Right cardiac atrium (tissue), 5 donors: ENCODE measurements at regions not wholly inside any gene's neighbourhood (a gene's known extent, or its start where the extent isn't known, plus 50 kb on each side); places are given as distances from the start of the nearest gene placed in this dataset.
A peak's percentile ranks its signal among the peaks of the same experiment; 100 is the strongest.
"Not testable (repeated sequence)": the region's sequence is repeated elsewhere in the genome, so short reads cannot be mapped to it uniquely, and the experiment has no call there.

ENCODE experiments used
- ATAC-seq, 2 donors: fragments of 200-7000 bp; cut with Tn5 transposase; one replicate each; pipeline versions ENCODE4 v1.8.0 to v1.9.1; 2020; ENCODE audit warnings: moderate library complexity in 2 of 2, mild to moderate bottlenecking in 1 of 2
- DNase-seq, 3 donors: peaks; one replicate each; pipeline ENCODE4 v3.0.0-alpha.2; 2020
- H3K27ac ChIP-seq: one replicate; pipeline ENCODE4 v1.5.1; 2013; ENCODE audit warnings: mild to moderate bottlenecking, low read length, control low read depth, moderate library complexity
- H3K27me3 ChIP-seq: one replicate; pipeline ENCODE4 v1.6.1; 2013; ENCODE audit not compliant: control insufficient read depth, insufficient read depth
- H3K4me1 ChIP-seq: one replicate; pipeline ENCODE4 v1.6.1; 2013; ENCODE audit warnings: low read length; ENCODE audit not compliant: control insufficient read depth, insufficient read depth
- H3K4me3 ChIP-seq: one replicate; pipeline ENCODE4 v1.5.1; 2013; ENCODE audit warnings: low read length, control low read depth
- H3K9me3 ChIP-seq: one replicate; pipeline ENCODE4 v1.6.1; 2013; ENCODE audit warnings: low read length; ENCODE audit not compliant: control insufficient read depth
- WGBS: extraction: QIAGEN DNeasy Blood & Tissue Kit; methylation state at CpG from one replicate; pipeline ENCODE4 v1.1.7; 2013; 5-methylcytosine and 5-hydroxymethylcytosine counted together
- intact Hi-C, 4 donors: fragments of 100-400 bp; cut with DNase I; formaldehyde crosslinking; loops; one replicate each; pipeline versions ENCODE4 v1.11.0 to v1.14.0; 2022 to 2023
- donor health status: healthy with polysubstance abuse.
- donor health status: DM: no; HTN: yes; CAD: no.
- donor health status: DM: no; HTN: no; CAD: no.
- donor health status: DM: no; HTN: yes; CAD: no; lungs with severe emphysema.
- donor health status: DM: yes; HTN: yes; CAD: no.

DNA sequence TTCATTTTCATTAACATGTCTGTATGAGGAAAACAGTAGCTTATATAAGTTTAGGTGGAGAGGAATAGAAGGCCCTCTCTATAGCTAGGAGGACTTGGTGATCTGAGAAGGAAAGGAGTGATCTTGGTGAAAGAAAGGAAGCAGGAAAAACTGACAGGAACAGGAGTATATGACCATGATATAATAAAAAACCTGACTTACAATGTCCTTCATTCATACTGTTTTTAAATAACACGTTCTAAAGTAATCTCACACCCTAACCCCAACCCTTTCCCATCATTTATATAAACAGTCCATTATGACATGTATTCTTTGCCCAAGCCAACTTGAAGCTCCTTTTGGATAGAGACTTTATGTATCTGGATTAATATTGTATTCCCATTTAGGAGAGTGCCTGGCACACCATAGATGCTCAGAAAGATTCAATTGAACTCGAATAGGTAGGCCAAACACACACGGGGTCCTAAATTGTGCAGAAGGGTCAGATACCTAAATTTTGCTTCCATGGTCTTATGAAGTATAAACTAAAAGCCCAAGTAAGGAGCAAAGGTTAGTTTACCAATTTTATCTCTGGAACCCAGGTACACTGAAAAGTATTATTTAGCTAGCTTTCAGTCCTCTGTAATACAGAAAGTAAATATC, 75.9 kb downstream of the OR2B2 start:
- H3K4me1 ChIP-seq, result no peaks in the 10 kb centered on the region
- intact Hi-C loops, result loop anchor here in 1 of 4 donors (10.0 kb wide), 1 partner anchor 59 kb away; a partner anchor contains a TSS
- ATAC-seq, result no peak
- H3K27ac ChIP-seq, result peak overlapping the region; percentile 99
- DNase-seq, result no peak
- no peaks in the 10 kb centered on the region for H3K9me3 ChIP-seq
- H3K4me3 ChIP-seq, result peak overlapping the region; percentile 56
- WGBS, result 27% methylated on average over 3 of the region's 3 CpGs
- H3K27me3 ChIP-seq, result no peaks in the 10 kb centered on the region

GRCh38 chr6:27834879-27835549, 77.2 kb downstream of the OR2B2 start:
- H3K4me1 ChIP-seq, result peaks cover 3% of the 10 kb centered on the region
- intact Hi-C loops, result loop anchor here in 1 of 4 donors (10.0 kb wide), 1 partner anchor 60 kb away; a partner anchor contains a TSS

GRCh38 chr6:27834384-27834783, 77.8 kb downstream of the OR2B2 start:
- Histone ChIP-seq H3K27me3 (no peaks in the 10 kb centered on the region), H3K9me3 (no peaks in the 10 kb centered on the region), H3K27ac (no peak overlapping the region), H3K4me3 (no peak overlapping the region), H3K4me1 (peaks cover 3% of the 10 kb centered on the region)
- ATAC-seq (no peak), DNase-seq (no peak)
- WGBS, result 92% methylated on average over 1 of the region's 1 CpG
- intact Hi-C loops, result loop anchor here in 1 of 4 donors (10.0 kb wide), 1 partner anchor 60 kb away; a partner anchor contains a TSS

More at GRCh38 chr6:27834879-27835549, 77.2 kb downstream of the OR2B2 start:
- H3K27ac ChIP-seq, result no peak overlapping the region
- no peak for ATAC-seq
- no peaks in the 10 kb centered on the region for H3K27me3 ChIP-seq
- WGBS, result 78% methylated on average over 4 of the region's 4 CpGs
- no peak for DNase-seq
- H3K9me3 ChIP-seq, result no peaks in the 10 kb centered on the region
- no peak overlapping the region for H3K4me3 ChIP-seq

DNA sequence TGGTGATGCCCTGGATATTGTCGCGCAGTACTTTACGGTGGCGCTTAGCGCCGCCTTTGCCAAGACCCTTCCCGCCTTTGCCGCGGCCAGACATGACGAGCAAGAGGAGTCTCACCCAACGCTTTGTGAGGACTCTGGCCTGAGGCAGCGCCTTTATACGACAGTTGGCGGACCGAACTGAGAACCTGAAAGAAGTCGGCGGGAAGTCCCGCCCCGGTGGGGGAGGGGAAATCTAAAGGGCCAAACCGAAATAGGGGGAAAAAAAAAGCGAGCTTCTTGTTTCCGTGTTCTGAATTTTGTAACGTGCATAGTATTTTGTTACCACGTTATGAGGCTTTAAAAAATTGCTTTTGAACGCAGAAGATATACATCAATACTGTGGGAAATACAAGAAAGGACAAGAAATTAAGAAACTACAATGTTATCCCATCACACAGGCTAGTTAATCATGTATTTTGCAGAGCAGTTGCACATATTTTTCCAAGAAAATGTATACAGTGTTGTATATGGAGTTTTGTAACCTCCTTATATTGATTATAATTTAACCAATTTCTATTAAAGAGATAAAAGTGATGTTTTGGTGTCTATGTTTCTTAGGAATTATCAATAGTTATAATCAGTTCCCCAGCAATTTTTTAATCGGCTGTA, 80.6 kb downstream of the OR2B2 start:
- DNase-seq, result peak; percentile 75 to 81 (median 79)
- intact Hi-C loops, result loop anchor here in 1 of 4 donors (10.0 kb wide), 1 partner anchor 63 kb away; a partner anchor contains a TSS
- H3K27ac ChIP-seq, result not testable (repeated sequence)

GRCh38 chr6:27830600-27831433, 81.4 kb downstream of the OR2B2 start:
- 15% methylated on average over 33 of the region's 52 CpGs for WGBS
- peak overlapping the region; percentile 39 for H3K4me3 ChIP-seq
- peak; percentile 57 to 87 for ATAC-seq
- peak overlapping the region; percentile 25 for H3K27ac ChIP-seq
- intact Hi-C loops, result loop anchor here in 1 of 4 donors (10.0 kb wide), 1 partner anchor 64 kb away; a partner anchor contains a TSS
- H3K27me3 ChIP-seq, H3K9me3 ChIP-seq, H3K4me1 ChIP-seq: not testable (repeated sequence)
- peak in 1 of 3 donors; percentile 47 for DNase-seq

More for the DNA sequence above, 80.6 kb downstream of the OR2B2 start:
- 5% methylated on average over 20 of the region's 26 CpGs for WGBS
- H3K9me3 ChIP-seq, H3K27me3 ChIP-seq, H3K4me1 ChIP-seq: not testable (repeated sequence)
- ATAC-seq, result peak; percentile 94 to 97
- peak overlapping the region; percentile 50 for H3K4me3 ChIP-seq

DNA sequence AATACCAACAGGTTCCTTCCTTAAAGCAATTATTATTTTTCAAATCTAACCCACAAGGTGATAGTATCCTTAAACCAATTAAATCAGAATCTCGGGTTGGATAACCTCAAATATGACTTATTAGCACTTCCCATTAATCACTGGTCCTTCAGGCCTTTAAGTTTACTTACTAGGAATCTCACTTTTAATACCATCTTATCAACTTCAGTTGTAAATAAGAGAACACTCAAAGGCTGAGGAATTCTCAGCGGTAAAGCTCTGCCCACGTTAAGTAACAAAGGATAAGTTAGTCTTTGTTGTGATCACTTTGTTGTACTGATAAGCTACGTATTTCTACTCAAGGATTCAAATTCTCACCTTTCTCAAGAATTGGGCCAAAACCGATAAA, 82.0 kb downstream of the OR2B2 start:
- H3K4me1 ChIP-seq, result peaks cover 4% of the 10 kb centered on the region
- H3K4me3 ChIP-seq, result peak overlapping the region; percentile 39
- intact Hi-C loops, result loop anchor here in 1 of 4 donors (10.0 kb wide), 1 partner anchor 65 kb away; a partner anchor contains a TSS
- 45% methylated on average over 5 of the region's 5 CpGs for WGBS
- no peaks in the 10 kb centered on the region for H3K9me3 ChIP-seq
- ATAC-seq (no peak), DNase-seq (no peak)
- H3K27ac ChIP-seq, result no peak overlapping the region
- no peaks in the 10 kb centered on the region for H3K27me3 ChIP-seq

GRCh38 chr6:27829453-27830211, 82.6 kb downstream of the OR2B2 start:
- no peak overlapping the region for H3K4me3 ChIP-seq
- no peaks in the 10 kb centered on the region for H3K27me3 ChIP-seq
- WGBS, result 88% methylated on average over 9 of the region's 9 CpGs
- ATAC-seq (no peak), DNase-seq (no peak)
- no peaks in the 10 kb centered on the region for H3K9me3 ChIP-seq
- peaks cover 4% of the 10 kb centered on the region for H3K4me1 ChIP-seq
- intact Hi-C loops, result loop anchor here in 1 of 4 donors (10.0 kb wide), 1 partner anchor 65 kb away; a partner anchor contains a TSS
- no peak overlapping the region for H3K27ac ChIP-seq

GRCh38 chr6:27827477-27827876, 84.7 kb downstream of the OR2B2 start:
- peak in 1 of 3 donors; percentile 71 for DNase-seq
- H3K9me3 ChIP-seq, H3K27ac ChIP-seq, H3K4me1 ChIP-seq, H3K4me3 ChIP-seq, ATAC-seq, intact Hi-C loops, H3K27me3 ChIP-seq: not testable (repeated sequence)
- 75% methylated on average over 34 of the region's 35 CpGs for WGBS

DNA sequence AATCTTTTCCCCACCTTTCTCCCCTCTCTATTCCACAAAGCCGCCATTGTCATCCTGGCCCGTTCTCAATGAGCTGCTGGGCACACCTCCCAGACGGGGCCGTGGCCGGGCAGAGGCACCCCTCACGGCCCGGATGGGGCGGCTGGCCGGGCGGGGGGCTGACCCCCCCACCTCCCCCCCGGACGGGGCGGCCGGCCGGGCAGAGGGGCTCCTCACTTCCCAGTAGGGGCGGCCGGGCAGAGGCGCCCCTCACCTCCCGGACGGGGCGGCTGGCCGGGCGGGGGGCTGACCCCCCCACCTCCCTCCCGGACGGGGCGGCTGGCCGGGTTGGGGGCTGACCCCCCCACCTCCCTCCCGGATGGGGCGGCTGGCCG, 85.6 kb downstream of the OR2B2 start:
- H3K4me1 ChIP-seq, intact Hi-C loops, ATAC-seq, H3K27me3 ChIP-seq, H3K4me3 ChIP-seq, H3K27ac ChIP-seq, H3K9me3 ChIP-seq: not testable (repeated sequence)
- WGBS, result 40% methylated on average over 23 of the region's 30 CpGs
- peak in 1 of 3 donors; percentile 55 for DNase-seq
